ENCODE measurements at regions not wholly inside any gene's neighbourhood (a gene's known extent, or its start where the extent isn't known, plus 50 kb on each side); places are given as distances from the start of the nearest gene placed in this dataset.
"Not testable (repeated sequence)": the region's sequence is repeated elsewhere in the genome, so short reads cannot be mapped to it uniquely, and the experiment has no call there.

DNA sequence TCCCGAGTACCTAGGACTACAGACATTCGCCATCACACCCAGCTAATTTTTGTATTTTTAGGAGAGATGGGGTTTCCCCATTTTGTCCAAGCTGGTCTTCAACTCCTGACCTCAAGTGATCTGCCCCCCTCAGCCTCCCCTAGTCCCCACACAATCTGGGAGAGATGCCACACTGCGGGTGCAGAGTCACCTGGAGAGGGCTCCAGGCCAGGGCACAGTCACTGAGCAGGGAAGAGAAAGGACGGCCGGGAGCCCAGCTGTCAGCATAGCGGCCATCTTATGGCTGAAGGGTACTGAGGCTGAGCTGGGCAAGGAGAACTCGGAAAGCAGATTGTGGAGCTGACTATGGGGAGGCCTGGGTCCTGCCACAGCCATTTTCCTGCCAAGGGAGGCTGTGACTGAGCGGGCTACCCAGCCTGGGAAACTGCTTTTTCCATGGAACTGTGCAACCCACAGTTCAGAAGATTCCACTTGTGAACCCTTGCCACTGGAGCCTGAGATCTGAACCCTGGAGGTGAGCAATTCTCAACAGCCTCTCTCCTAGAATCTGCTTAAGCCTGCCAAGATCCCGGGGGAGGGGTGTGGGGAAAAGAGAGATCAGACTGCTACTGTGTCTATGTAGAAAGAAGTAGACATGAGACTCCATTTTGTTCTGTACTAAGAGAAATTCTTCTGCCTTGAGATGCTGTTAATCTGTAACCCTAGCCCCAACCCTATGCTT is 109.2 kb downstream of the ZNF486 start:
- no peaks in the 10 kb centered on the region for H3K27me3 ChIP-seq
- no peaks in the 10 kb centered on the region for H3K9me3 ChIP-seq
- no peaks in the 10 kb centered on the region for H3K4me1 ChIP-seq (ENCODE audit: insufficient read depth)
- 72 to 90% (median 81%) methylated on average over 9 of the region's 9 CpGs for WGBS, 3 donors
- H3K36me3 ChIP-seq = no peaks in the 10 kb centered on the region
- no peak overlapping the region for H3K4me3 ChIP-seq
- no peak overlapping the region for H3K27ac ChIP-seq
- intact Hi-C loops (cut with DNase I) = no loop called here
- TF ChIP-seq POLR2A (IDR thresholded peaks at IDR 0.05) (no peak), EP300 (IDR thresholded peaks at IDR 0.05) (no peak)
- TF ChIP-seq, protein P1, sequence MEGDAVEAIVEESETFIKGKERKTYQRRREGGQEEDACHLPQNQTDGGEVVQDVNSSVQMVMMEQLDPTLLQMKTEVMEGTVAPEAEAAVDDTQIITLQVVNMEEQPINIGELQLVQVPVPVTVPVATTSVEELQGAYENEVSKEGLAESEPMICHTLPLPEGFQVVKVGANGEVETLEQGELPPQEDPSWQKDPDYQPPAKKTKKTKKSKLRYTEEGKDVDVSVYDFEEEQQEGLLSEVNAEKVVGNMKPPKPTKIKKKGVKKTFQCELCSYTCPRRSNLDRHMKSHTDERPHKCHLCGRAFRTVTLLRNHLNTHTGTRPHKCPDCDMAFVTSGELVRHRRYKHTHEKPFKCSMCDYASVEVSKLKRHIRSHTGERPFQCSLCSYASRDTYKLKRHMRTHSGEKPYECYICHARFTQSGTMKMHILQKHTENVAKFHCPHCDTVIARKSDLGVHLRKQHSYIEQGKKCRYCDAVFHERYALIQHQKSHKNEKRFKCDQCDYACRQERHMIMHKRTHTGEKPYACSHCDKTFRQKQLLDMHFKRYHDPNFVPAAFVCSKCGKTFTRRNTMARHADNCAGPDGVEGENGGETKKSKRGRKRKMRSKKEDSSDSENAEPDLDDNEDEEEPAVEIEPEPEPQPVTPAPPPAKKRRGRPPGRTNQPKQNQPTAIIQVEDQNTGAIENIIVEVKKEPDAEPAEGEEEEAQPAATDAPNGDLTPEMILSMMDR (IDR thresholded peaks at IDR 0.05) = no peak
- DNase-seq = no peak

DNA sequence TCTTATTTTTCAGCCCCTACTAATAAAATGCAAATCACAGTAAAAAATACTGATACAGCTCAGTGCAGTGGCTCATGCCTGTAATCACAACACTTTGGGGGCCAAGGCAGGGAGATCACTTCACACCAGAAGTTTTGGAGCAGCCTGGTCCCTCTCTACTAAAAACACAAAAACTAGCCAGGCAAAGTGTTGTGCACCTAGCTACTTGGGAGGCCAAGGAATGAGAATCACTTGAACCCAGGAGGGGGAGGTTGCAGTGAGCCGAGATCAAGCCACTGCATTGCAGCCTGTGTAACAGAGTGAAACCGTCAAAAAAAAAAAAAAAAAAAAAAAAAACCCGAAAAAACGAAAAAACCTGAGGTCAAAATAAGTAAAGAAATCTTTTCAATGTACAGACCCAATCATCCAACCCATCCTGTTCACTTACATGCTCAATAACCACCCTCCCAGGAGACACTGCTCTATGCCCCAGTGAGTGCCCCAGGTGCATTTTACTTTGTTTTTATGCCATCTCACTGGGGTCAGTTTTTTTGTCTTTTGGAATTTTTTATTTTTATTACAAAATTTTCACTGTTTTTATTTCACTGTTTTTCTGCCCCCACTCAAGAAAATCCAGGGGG is 107.0 kb downstream of the ZNF486 start:
- H3K4me1 ChIP-seq (ENCODE audit: insufficient read depth) = no peaks in the 10 kb centered on the region
- no peak overlapping the region for H3K4me3 ChIP-seq
- DNase-seq = no peak
- intact Hi-C loops (cut with DNase I) = no loop called here
- no peak overlapping the region for H3K27ac ChIP-seq
- no peaks in the 10 kb centered on the region for H3K9me3 ChIP-seq
- 61 to 82% (median 68%) methylated on average over 4 of the region's 4 CpGs for WGBS, 3 donors
- H3K36me3 ChIP-seq = no peaks in the 10 kb centered on the region
- H3K27me3 ChIP-seq = no peaks in the 10 kb centered on the region
- TF ChIP-seq, protein P1 (IDR thresholded peaks at IDR 0.05) = no peak
- TF ChIP-seq POLR2A (IDR thresholded peaks at IDR 0.05) = no peak
- no peak for TF ChIP-seq EP300 (IDR thresholded peaks at IDR 0.05)

DNA sequence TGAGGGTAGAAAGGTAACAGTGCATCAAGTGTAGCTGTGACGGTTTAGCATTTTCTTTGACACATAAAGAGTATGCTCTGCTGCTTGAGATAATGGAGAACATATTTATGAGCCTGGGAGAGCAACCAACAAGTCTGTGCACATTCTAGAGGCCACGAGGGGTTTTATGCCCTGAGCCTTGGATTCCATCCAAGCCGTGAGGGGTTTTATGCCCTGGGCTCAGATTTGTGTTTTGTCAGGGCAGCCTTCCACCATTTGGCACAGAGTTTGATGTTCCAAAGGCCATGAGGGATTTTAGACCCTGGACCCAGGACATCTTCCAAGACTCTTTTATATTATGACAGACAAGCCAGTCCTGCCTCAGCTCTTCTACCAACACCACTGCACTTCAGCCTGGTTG is 106.4 kb downstream of the ZNF486 start:
- TF ChIP-seq POLR2A (IDR thresholded peaks at IDR 0.05) (no peak), EP300 (IDR thresholded peaks at IDR 0.05) (no peak)
- TF ChIP-seq, protein P1 (IDR thresholded peaks at IDR 0.05) = no peak
- Histone ChIP-seq H3K36me3 (no peaks in the 10 kb centered on the region), H3K9me3 (no peaks in the 10 kb centered on the region), H3K27ac (no peak overlapping the region), H3K27me3 (no peaks in the 10 kb centered on the region), H3K4me3 (no peak overlapping the region), H3K4me1 (ENCODE audit: insufficient read depth) (no peaks in the 10 kb centered on the region)
- 25 to 62% (median 55%) methylated on average over 3 of the region's 3 CpGs for WGBS, 3 donors
- no peak for DNase-seq
- intact Hi-C loops (cut with DNase I) = no loop called here

DNA sequence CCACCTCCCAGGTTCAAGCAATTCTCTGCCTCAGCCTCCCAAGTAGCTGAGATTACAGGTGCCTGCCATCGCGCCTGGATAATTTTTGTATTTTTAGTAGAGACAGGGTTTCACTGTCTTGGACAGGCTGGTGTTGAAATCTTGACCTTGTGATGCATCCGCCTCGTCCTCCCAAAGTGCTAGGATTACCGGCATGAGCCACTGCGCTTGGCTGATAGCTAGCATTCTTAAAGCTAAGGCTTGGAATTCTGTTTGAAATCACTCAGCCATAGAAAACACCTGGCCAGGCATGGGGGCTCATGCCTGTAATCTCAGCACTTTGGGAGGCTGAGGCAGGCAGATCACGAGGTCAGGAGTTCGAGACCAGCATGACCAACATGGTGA is 105.6 kb downstream of the ZNF486 start:
- H3K27me3 ChIP-seq; DNase-seq; intact Hi-C loops (cut with DNase I); H3K9me3 ChIP-seq; H3K4me3 ChIP-seq; H3K4me1 ChIP-seq (ENCODE audit: insufficient read depth); H3K27ac ChIP-seq; H3K36me3 ChIP-seq: not testable (repeated sequence)
- 91 to 92% (median 92%) methylated on average over 8 of the region's 8 CpGs for WGBS, 3 donors

DNA sequence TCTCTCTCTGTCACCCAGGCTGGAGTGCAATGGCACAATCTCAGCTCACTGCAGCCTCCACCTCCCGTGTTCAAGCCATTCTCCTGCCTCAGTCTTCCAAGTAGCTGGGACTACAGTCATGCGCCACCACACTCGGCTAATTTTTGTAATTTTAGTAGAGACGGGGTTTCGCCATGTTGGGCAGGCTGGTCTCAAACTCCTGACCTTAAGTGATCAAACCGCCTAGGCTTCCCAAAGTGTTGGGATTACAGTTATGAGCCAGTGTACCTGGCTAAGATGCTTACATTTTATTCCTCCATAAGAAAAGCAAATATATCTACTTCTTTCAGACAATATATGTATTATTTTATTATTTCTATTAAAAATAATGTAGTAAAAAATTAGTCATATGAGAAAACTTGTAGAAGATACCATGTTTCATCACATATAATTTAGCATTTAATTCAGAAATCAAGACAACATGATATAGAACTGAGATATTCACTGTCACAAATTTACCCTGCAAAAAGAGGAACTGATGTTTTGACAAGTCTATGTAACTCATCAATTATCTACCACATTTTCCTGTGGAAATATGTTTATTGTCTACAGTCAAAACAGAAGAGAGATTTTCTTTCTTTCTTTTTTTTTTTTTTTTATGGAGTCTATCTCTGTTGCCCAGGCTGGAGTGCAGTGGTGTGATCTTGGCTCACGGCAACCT is 105.1 kb downstream of the ZNF486 start:
- DNase-seq; H3K27ac ChIP-seq; H3K4me3 ChIP-seq; H3K4me1 ChIP-seq (ENCODE audit: insufficient read depth); H3K9me3 ChIP-seq; intact Hi-C loops (cut with DNase I); H3K27me3 ChIP-seq; H3K36me3 ChIP-seq: not testable (repeated sequence)
- WGBS, 3 donors = 79 to 94% (median 85%) methylated on average over 7 of the region's 7 CpGs

Data from ovary (tissue), 7 donors.